ENCODE measurements at regions not wholly inside any gene's neighbourhood (a gene's known extent, or its start where the extent isn't known, plus 50 kb on each side); places are given as distances from the start of the nearest gene placed in this dataset.

DNA sequence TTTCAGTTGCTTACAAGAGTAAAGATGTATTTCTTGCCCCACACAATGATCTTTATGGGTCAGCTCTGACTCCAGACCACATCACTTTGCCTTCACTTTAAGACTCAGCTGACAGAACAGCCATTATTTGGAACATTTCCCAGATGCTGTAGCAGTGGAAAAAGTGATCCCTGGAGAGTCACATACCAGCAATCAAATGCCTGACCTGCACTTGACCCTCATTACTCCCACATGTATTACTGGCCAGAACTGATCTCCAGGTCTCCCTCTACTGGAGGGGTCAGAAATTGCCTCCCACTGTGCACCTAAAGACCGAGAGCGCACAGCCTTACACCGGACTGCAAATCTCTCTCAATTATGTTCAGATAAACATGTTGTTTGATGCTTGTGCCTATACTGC, 88.6 kb upstream of the ZNF385D start:
- Mint-ChIP-seq H3K27me3 (ENCODE audit: unreplicated experiment) (peaks cover 10% of the 10 kb centered on the region), H3K4me1 (ENCODE audit: unreplicated experiment) (peaks cover 28% of the 10 kb centered on the region), H3K36me3 (ENCODE audit: unreplicated experiment) (no peaks in the 10 kb centered on the region), H3K4me3 (ENCODE audit: unreplicated experiment) (no peak overlapping the region), H3K27ac (ENCODE audit: unreplicated experiment) (peak overlapping the region; percentile 44), H3K9me3 (ENCODE audit: unreplicated experiment) (no peaks in the 10 kb centered on the region)
- DNase-seq (ENCODE audit: extremely low spot score, unreplicated experiment): no peak
- TF ChIP-seq, protein P1, sequence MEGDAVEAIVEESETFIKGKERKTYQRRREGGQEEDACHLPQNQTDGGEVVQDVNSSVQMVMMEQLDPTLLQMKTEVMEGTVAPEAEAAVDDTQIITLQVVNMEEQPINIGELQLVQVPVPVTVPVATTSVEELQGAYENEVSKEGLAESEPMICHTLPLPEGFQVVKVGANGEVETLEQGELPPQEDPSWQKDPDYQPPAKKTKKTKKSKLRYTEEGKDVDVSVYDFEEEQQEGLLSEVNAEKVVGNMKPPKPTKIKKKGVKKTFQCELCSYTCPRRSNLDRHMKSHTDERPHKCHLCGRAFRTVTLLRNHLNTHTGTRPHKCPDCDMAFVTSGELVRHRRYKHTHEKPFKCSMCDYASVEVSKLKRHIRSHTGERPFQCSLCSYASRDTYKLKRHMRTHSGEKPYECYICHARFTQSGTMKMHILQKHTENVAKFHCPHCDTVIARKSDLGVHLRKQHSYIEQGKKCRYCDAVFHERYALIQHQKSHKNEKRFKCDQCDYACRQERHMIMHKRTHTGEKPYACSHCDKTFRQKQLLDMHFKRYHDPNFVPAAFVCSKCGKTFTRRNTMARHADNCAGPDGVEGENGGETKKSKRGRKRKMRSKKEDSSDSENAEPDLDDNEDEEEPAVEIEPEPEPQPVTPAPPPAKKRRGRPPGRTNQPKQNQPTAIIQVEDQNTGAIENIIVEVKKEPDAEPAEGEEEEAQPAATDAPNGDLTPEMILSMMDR (IDR thresholded peaks at IDR 0.05): peak; percentile 63

DNA sequence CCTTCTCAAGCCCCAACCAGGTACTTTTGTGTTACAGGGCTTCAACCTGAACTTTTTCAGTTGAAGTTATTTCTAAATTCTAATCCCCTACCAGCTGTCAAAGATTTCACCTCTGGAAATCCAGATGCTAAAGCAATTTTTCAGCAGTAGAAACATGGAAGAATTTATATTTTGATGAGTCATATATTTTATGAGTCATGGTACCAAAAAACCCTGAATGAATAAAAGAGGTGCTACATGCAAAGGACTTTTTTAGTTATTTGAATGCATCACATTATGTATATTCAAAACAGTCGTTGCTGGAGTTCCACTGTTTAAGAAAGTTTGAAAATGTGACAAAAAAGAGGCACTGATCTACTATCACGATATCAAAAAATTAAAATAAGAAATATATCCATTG, 96.0 kb upstream of the ZNF385D start:
- DNase-seq (ENCODE audit: extremely low spot score, unreplicated experiment): no peak
- H3K4me3 Mint-ChIP-seq (ENCODE audit: unreplicated experiment): no peak overlapping the region
- H3K27me3 Mint-ChIP-seq (ENCODE audit: unreplicated experiment): peaks cover 15% of the 10 kb centered on the region
- TF ChIP-seq, protein P1 (IDR thresholded peaks at IDR 0.05): no peak
- H3K9me3 Mint-ChIP-seq (ENCODE audit: unreplicated experiment): no peaks in the 10 kb centered on the region
- H3K36me3 Mint-ChIP-seq (ENCODE audit: unreplicated experiment): no peaks in the 10 kb centered on the region
- H3K4me1 Mint-ChIP-seq (ENCODE audit: unreplicated experiment): peaks cover 4% of the 10 kb centered on the region
- H3K27ac Mint-ChIP-seq (ENCODE audit: unreplicated experiment): no peak overlapping the region

DNA sequence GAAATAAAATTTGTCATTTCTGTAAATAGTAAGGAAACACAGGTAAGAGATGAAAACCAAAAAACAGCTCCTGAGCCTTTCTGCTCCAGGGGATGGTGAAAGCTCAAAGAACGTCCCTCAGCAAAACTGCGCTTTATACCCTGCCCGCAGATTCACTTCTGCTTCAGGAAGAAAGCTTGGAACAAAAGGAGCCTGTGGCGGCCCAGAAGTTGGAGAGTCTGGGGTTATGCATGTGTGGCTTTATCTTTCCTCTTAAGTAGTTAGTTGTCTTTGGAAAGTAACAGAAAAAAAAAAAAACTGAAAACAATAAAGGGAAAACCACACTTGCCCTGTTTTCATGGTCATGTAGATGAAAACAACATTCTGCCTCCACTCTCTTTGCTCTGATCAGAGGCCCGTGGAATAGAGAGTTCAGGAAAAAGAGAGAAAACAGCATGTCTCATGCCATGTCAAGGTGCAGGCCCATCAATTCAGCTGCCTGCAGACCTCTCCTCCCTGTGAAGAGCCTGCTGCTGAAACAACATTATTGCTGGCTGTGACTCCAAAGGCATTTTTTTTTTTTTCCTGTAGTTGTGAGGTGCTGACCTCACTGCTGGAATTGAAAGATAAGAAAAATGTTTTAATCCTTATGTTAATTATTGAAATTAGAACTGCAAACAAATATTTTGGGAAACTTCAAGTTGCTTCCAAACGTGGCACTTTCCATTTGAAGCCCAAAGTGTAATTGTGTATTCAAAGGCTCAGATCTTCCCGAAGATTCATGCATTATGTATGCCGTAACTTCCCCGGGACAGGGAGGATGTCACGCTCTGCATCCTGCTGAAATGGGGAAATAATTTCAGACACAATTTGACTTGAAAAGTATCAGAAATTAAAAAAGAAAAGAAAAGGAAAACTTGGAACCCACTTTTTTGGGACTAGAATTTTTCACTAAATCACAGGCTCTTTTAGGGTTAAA, 108.4 kb upstream of the ZNF385D start:
- Mint-ChIP-seq H3K4me1 (ENCODE audit: unreplicated experiment) (peaks cover 4% of the 10 kb centered on the region), H3K4me3 (ENCODE audit: unreplicated experiment) (no peak overlapping the region), H3K27me3 (ENCODE audit: unreplicated experiment) (no peaks in the 10 kb centered on the region), H3K36me3 (ENCODE audit: unreplicated experiment) (no peaks in the 10 kb centered on the region), H3K9me3 (ENCODE audit: unreplicated experiment) (no peaks in the 10 kb centered on the region), H3K27ac (ENCODE audit: unreplicated experiment) (no peak overlapping the region)
- TF ChIP-seq, protein P1 (IDR thresholded peaks at IDR 0.05): no peak
- no peak for DNase-seq (ENCODE audit: extremely low spot score, unreplicated experiment)

DNA sequence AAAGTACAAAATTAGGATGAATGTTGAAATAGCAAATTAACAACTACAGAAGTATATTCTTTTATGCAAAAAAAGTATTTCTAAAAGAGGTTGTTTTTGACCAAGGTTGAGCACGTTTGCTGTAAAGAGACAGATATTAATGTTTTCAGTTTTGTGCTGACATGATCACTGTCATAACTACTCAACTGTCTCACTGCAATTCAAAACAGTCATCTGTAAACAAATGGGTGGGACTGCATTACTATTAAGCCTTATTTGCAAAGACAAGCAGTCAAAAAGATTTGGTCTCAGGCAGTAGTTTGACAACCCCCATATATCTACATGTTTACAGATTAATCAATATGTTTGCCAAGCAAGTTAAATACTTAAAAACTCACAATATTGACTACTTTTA, 109.1 kb upstream of the ZNF385D start:
- H3K36me3 Mint-ChIP-seq (ENCODE audit: unreplicated experiment): no peaks in the 10 kb centered on the region
- H3K27me3 Mint-ChIP-seq (ENCODE audit: unreplicated experiment): no peaks in the 10 kb centered on the region
- peaks cover 4% of the 10 kb centered on the region for H3K4me1 Mint-ChIP-seq (ENCODE audit: unreplicated experiment)
- TF ChIP-seq, protein P1 (IDR thresholded peaks at IDR 0.05): no peak
- DNase-seq (ENCODE audit: extremely low spot score, unreplicated experiment): no peak
- no peak overlapping the region for H3K27ac Mint-ChIP-seq (ENCODE audit: unreplicated experiment)
- no peak overlapping the region for H3K4me3 Mint-ChIP-seq (ENCODE audit: unreplicated experiment)
- H3K9me3 Mint-ChIP-seq (ENCODE audit: unreplicated experiment): no peaks in the 10 kb centered on the region

DNA sequence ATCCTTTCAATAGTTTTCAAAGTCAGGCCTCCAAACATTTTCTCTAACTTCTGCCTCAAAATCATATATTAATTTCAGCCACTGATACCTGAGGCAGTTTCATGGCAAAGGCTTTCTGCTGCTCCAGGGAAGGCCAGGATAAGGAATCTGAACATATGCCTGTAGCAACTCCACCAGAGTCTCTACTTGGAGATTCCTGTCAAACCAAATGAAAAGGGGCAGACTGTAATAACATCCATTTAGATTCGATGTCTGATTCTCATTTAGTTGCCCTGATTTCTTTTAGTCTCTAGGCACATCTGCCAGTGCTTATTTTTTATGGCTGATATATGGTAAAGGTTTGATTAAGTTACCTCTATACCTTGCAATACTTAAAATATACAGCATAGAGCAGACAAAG, 109.6 kb upstream of the ZNF385D start:
- Mint-ChIP-seq H3K27ac (ENCODE audit: unreplicated experiment) (no peak overlapping the region), H3K9me3 (ENCODE audit: unreplicated experiment) (no peaks in the 10 kb centered on the region), H3K4me3 (ENCODE audit: unreplicated experiment) (no peak overlapping the region), H3K4me1 (ENCODE audit: unreplicated experiment) (peaks cover 4% of the 10 kb centered on the region), H3K27me3 (ENCODE audit: unreplicated experiment) (no peaks in the 10 kb centered on the region), H3K36me3 (ENCODE audit: unreplicated experiment) (no peaks in the 10 kb centered on the region)
- no peak for DNase-seq (ENCODE audit: extremely low spot score, unreplicated experiment)
- TF ChIP-seq, protein P1 (IDR thresholded peaks at IDR 0.05): no peak
